ENCODE measurements at regions not wholly inside any gene's neighbourhood (a gene's known extent, or its start where the extent isn't known, plus 50 kb on each side); places are given as distances from the start of the nearest gene placed in this dataset.

- no peak for TF ChIP-seq EP300 (IDR thresholded peaks at IDR 0.05)
- TF ChIP-seq, protein P1, sequence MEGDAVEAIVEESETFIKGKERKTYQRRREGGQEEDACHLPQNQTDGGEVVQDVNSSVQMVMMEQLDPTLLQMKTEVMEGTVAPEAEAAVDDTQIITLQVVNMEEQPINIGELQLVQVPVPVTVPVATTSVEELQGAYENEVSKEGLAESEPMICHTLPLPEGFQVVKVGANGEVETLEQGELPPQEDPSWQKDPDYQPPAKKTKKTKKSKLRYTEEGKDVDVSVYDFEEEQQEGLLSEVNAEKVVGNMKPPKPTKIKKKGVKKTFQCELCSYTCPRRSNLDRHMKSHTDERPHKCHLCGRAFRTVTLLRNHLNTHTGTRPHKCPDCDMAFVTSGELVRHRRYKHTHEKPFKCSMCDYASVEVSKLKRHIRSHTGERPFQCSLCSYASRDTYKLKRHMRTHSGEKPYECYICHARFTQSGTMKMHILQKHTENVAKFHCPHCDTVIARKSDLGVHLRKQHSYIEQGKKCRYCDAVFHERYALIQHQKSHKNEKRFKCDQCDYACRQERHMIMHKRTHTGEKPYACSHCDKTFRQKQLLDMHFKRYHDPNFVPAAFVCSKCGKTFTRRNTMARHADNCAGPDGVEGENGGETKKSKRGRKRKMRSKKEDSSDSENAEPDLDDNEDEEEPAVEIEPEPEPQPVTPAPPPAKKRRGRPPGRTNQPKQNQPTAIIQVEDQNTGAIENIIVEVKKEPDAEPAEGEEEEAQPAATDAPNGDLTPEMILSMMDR (IDR thresholded peaks at IDR 0.05) = no peak
These were observed 178.0 kb upstream of the MOCS2 start for GRCh38 chr5:53287573-53287972.
